CD4-positive, alpha-beta memory T cell (primary cell): ENCODE measurements at regions not wholly inside any gene's neighbourhood (a gene's known extent, or its start where the extent isn't known, plus 50 kb on each side); places are given as distances from the start of the nearest gene placed in this dataset.
"Not testable (repeated sequence)": the region's sequence is repeated elsewhere in the genome, so short reads cannot be mapped to it uniquely, and the experiment has no call there.

Source experiments
- CTCF ChIA-PET: fragments of 350-600 bp; sonication (Branson Sonifier 250); formaldehyde crosslinking; loops from one replicate; lab custom pipeline; 2021; ENCODE audit warnings: inconsistent platforms; ENCODE audit not compliant: partially characterized antibody; lab: Charles Lee
- POLR2A ChIA-PET: fragments of 350-600 bp; sonication (Branson Sonifier 250); formaldehyde crosslinking; loops from one replicate; lab custom pipeline; 2021; ENCODE audit not compliant: partially characterized antibody; lab: Charles Lee
- DNase-seq, 5 donors: peaks; one replicate each; pipeline versions ENCODE4 v3.0.0 to v3.0.0-alpha.2; 2020 to 2022; ENCODE audit warnings: mixed read lengths in 1 of 5
- H3K27ac ChIP-seq: one replicate; pipeline ENCODE4 v1.7.0; 2013; ENCODE audit warnings: low read depth, low read length
- H3K27me3 ChIP-seq: 2 replicates; pipeline ENCODE4 v1.7.0; 2013; ENCODE audit warnings: mild to moderate bottlenecking, low read length, moderate library complexity; ENCODE audit not compliant: insufficient read depth
- H3K36me3 ChIP-seq: 2 replicates; pipeline ENCODE4 v1.7.0; 2013; ENCODE audit warnings: mild to moderate bottlenecking, low read length, moderate library complexity; ENCODE audit not compliant: insufficient read depth
- H3K4me1 ChIP-seq: 2 replicates; pipeline ENCODE4 v1.7.0; 2013; ENCODE audit warnings: mild to moderate bottlenecking, low read length, moderate library complexity; ENCODE audit not compliant: insufficient read depth
- H3K4me3 ChIP-seq, 2 donors: one replicate each; pipeline ENCODE4 v1.7.0; 2013; ENCODE audit warnings: low read length in 2 of 2, mild to moderate bottlenecking in 1 of 2
- H3K9me3 ChIP-seq, 2 donors: one replicate each; pipeline ENCODE4 v1.7.0; 2013; ENCODE audit warnings: low read length in 2 of 2, control low read depth in 1 of 2; ENCODE audit not compliant: control insufficient read depth in 1 of 2
- H3K27ac Mint-ChIP-seq, 7 donors: one replicate each; pipeline ENCODE4 v1.8.0; 2020 to 2021; ENCODE audit warnings: mixed read lengths in 7 of 7, mild to moderate bottlenecking in 6 of 7, inconsistent platforms in 3 of 7, moderate library complexity in 3 of 7
- H3K27me3 Mint-ChIP-seq, 2 donors: one replicate each; pipeline ENCODE4 v1.8.0; 2020 to 2021; ENCODE audit warnings: mixed read lengths in 2 of 2
- H3K36me3 Mint-ChIP-seq, 2 donors: one replicate each; pipeline ENCODE4 v1.8.0; 2020 to 2021; ENCODE audit warnings: mixed read lengths in 2 of 2, inconsistent platforms in 1 of 2, mild to moderate bottlenecking in 1 of 2
- H3K4me1 Mint-ChIP-seq, 4 donors: one replicate each; pipeline ENCODE4 v1.8.0; 2020 to 2021; ENCODE audit warnings: mixed read lengths in 4 of 4, mild to moderate bottlenecking in 1 of 4
- H3K4me3 Mint-ChIP-seq, 8 donors: one replicate each; pipeline ENCODE4 v1.8.0; 2020 to 2021; ENCODE audit warnings: mixed read lengths in 8 of 8, mild to moderate bottlenecking in 7 of 8, moderate library complexity in 6 of 8, inconsistent platforms in 3 of 8
- H3K9me3 Mint-ChIP-seq, 8 donors: one replicate each; pipeline ENCODE4 v1.8.0; 2020 to 2021; ENCODE audit warnings: mixed read lengths in 8 of 8, mild to moderate bottlenecking in 5 of 8, inconsistent platforms in 3 of 8, moderate library complexity in 1 of 8
- intact Hi-C: fragments of 100-400 bp; cut with micrococcal nuclease; formaldehyde crosslinking; loops from one replicate; pipeline ENCODE4 v1.15.1; 2023

- ChIA-PET CTCF (interaction anchor here (0.6 to 8.0 kb wide), 7 partner anchors 11 to 298 kb away, joined by 3 to 39 read pairs (median 6); no protein-coding TSS in a partner anchor), POLR2A (interaction anchor here (0.7 to 3.7 kb wide), 6 partner anchors 9 to 19 kb away, joined by 3 to 36 read pairs (median 4); no protein-coding TSS in a partner anchor)
- no peaks in the 10 kb centered on the region for H3K27me3 ChIP-seq
- no peak overlapping the region for H3K4me3 ChIP-seq
- Mint-ChIP-seq H3K36me3 (peaks cover 0 to 4% of the 10 kb centered on the region in 2 donors), H3K27me3 (no peaks in the 10 kb centered on the region), H3K27ac (peak overlapping the region in 5 of 7 donors; percentile 58 to 88 (median 79)), H3K4me1 (peaks cover 45 to 68% (median 59%) of the 10 kb centered on the region in 4 donors), H3K4me3 (peak overlapping the region in 6 of 8 donors; percentile 13 to 82 (median 61)), H3K9me3 (no peaks in the 10 kb centered on the region)
- no peaks in the 10 kb centered on the region for H3K36me3 ChIP-seq
- H3K4me1 ChIP-seq, result peaks cover 61% of the 10 kb centered on the region
- DNase-seq, result peak in 1 of 5 donors; percentile 55
- H3K27ac ChIP-seq, result no peak overlapping the region
- H3K9me3 ChIP-seq, result no peaks in the 10 kb centered on the region
- intact Hi-C loops, result loop anchor here (5.0 kb wide), 1 partner anchor 69 kb away; the partner anchor contains the start of genes FLOT1 and IER3
These were observed 66.5 kb upstream of the IER3 start for GRCh38 chr6:30810813-30811339.

DNA sequence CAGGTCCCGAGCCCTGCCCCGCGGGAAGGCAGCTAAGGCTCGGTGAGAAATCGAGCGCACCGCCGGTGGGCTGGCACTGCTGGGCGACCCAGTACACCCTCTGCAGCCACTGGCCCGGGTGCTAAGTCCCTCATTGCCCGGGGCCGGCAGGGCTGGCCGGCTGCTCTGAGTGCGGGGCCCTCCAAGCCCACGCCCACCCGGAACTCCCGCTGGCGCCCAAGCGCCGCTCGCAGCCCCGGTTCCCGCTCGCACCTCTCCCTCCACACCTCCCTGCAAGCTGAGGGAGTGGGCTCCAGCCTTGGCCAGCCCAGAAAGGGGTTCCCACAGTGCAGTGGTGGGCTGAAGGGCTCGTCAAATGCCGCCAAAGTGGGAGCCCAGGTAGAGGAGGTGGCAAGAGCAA is 63.2 kb upstream of the IER3 start:
- H3K4me3 Mint-ChIP-seq, H3K27me3 Mint-ChIP-seq, CTCF ChIA-PET, H3K27ac ChIP-seq, POLR2A ChIA-PET, H3K9me3 ChIP-seq, DNase-seq, intact Hi-C loops, H3K9me3 Mint-ChIP-seq, H3K4me3 ChIP-seq, H3K36me3 ChIP-seq, H3K36me3 Mint-ChIP-seq, H3K27me3 ChIP-seq: not testable (repeated sequence)
- H3K4me1 ChIP-seq, result peaks cover 39% of the 10 kb centered on the region
- Mint-ChIP-seq H3K4me1 (peaks cover 33 to 58% (median 44%) of the 10 kb centered on the region in 4 donors), H3K27ac (peak overlapping the region in 1 of 7 donors; percentile 60)

DNA sequence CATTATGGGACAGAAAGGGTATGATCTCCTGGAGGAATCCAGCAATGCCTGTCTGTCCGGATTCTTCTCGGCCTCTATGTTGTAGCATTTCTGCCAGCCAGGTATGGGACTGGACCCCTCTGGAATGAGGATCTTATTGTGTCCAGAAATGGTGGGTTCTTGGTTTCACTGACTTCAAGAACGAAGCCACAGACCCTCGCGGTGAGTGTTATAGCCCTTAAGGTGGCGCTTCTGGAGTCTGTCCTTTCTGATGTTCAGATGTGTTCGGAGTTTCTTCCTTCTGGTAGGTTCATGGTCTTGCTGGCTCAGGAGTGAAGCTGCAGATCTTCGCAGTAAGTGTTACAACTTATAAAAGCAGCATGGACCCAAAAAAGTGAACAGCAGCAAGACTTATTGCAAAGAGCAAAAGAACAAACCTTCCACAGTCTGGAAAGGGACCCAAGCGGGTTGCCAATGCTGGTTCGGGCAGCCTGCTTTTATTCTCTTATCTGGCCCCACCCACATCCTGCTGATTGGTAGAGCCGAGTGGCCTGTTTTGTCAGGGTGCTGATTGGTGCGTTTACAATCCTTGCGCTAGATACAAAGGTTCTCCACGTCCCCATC is 62.3 kb upstream of the IER3 start:
- intact Hi-C loops, result no loop called here
- Histone ChIP-seq H3K9me3 (no peaks in the 10 kb centered on the region), H3K36me3 (no peaks in the 10 kb centered on the region), H3K27me3 (no peaks in the 10 kb centered on the region), H3K4me1 (peaks cover 31% of the 10 kb centered on the region), H3K4me3 (no peak overlapping the region), H3K27ac (no peak overlapping the region)
- H3K4me1 Mint-ChIP-seq, result peaks cover 30 to 51% (median 40%) of the 10 kb centered on the region in 4 donors
- no peaks in the 10 kb centered on the region for H3K36me3 Mint-ChIP-seq
- H3K4me3 Mint-ChIP-seq, result no peak overlapping the region
- no peak for DNase-seq
- POLR2A ChIA-PET, result interaction anchor here (0.5 kb wide), 1 partner anchor 1854 kb away, joined by 3 read pairs; no protein-coding TSS in a partner anchor
- no peak overlapping the region for H3K27ac Mint-ChIP-seq
- no peaks in the 10 kb centered on the region for H3K27me3 Mint-ChIP-seq
- H3K9me3 Mint-ChIP-seq, result no peaks in the 10 kb centered on the region
- CTCF ChIA-PET, result no interaction called here

DNA sequence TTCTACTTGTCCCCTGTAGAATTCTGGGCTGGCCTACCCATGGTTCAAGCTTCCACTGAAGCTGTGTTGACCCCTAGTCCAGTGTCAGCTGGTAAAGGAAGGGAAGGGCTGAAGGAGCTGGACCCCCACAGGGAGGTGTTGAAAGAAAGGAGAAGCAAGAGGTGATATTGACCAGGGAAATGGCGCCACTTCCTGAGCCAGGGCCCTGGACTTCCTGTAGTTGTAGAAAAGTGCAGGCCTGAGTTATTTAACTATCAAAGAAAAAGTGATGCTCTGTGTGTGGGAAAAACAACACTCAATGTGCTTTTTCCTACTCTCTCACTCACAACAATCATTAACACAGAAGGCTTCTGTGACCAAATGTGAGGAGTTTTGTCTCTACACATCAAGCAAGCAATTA is 60.0 kb upstream of the IER3 start:
- H3K27ac Mint-ChIP-seq, result peak overlapping the region in 1 of 7 donors; percentile 59
- CTCF ChIA-PET, result no interaction called here
- no peak for DNase-seq

DNA sequence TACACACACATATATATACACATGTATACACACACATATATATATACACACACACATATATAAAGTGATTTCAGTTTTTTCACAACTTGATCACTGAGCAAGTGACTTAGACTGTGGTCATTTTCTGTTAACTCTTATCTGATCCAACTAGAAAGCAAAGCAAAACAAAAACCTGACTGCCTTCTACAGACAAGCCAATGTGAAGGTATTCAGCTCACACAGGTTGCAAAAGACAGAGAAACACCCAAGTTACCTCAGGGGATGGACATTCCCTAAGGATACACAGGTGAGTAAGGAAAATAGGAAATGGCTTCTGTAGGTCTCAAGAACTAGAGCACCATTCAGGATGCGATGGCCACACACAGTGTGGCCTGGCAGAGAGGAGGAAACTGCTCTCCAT is 58.4 kb upstream of the IER3 start:
- H3K27me3 ChIP-seq, result no peaks in the 10 kb centered on the region
- Mint-ChIP-seq H3K4me1 (peaks cover 11 to 29% (median 17%) of the 10 kb centered on the region in 4 donors), H3K27ac (peak overlapping the region in 2 of 7 donors; percentile 23 to 57), H3K36me3 (no peaks in the 10 kb centered on the region), H3K9me3 (no peaks in the 10 kb centered on the region), H3K27me3 (no peaks in the 10 kb centered on the region), H3K4me3 (no peak overlapping the region)
- H3K9me3 ChIP-seq, result no peaks in the 10 kb centered on the region
- no peak for DNase-seq
- no peak overlapping the region for H3K4me3 ChIP-seq
- CTCF ChIA-PET, result no interaction called here
- no peaks in the 10 kb centered on the region for H3K36me3 ChIP-seq
- peaks cover 5% of the 10 kb centered on the region for H3K4me1 ChIP-seq
- POLR2A ChIA-PET, result interaction anchor here (0.8 to 1.6 kb wide), 4 partner anchors 9 to 33 kb away, joined by 3 to 6 read pairs (median 3); no protein-coding TSS in a partner anchor
- intact Hi-C loops, result no loop called here
- no peak overlapping the region for H3K27ac ChIP-seq

More for the DNA sequence above, 60.0 kb upstream of the IER3 start:
- Histone ChIP-seq H3K9me3 (no peaks in the 10 kb centered on the region), H3K4me3 (no peak overlapping the region), H3K27me3 (no peaks in the 10 kb centered on the region), H3K4me1 (peaks cover 8% of the 10 kb centered on the region), H3K27ac (no peak overlapping the region), H3K36me3 (no peaks in the 10 kb centered on the region)
- Mint-ChIP-seq H3K4me1 (peaks cover 15 to 29% (median 22%) of the 10 kb centered on the region in 4 donors), H3K27me3 (no peaks in the 10 kb centered on the region), H3K9me3 (no peaks in the 10 kb centered on the region), H3K36me3 (no peaks in the 10 kb centered on the region), H3K4me3 (peak overlapping the region in 1 of 8 donors; percentile 58)
- POLR2A ChIA-PET, result interaction anchor here (1.0 kb wide), 1 partner anchor 9 kb away, joined by 5 read pairs; no protein-coding TSS in a partner anchor
- intact Hi-C loops, result no loop called here

DNA sequence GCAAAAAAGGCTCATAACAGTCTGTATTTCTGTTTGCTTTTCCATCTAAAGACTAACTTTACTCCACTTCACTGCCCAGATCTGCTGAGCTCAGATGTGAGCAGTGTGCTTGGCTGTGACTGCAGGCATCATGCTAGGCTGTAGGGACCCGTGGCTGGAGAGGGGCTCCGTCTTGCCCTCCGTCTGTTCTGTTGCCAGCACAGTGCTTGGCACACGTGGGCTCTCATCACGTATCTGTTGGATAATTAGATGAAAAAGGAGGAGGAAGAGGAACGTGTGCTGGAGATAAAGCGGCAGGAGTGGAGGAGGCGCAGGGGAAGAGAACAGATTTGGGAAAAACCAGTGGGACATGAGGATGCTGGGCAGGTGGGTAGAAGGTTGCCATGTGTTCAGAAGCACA is 57.6 kb upstream of the IER3 start:
- no peaks in the 10 kb centered on the region for H3K27me3 Mint-ChIP-seq
- H3K9me3 Mint-ChIP-seq, result no peaks in the 10 kb centered on the region
- H3K27me3 ChIP-seq, result no peaks in the 10 kb centered on the region
- peaks cover 10 to 31% (median 17%) of the 10 kb centered on the region in 4 donors for H3K4me1 Mint-ChIP-seq
- no peak for DNase-seq
- no peak overlapping the region for H3K4me3 Mint-ChIP-seq
- no peaks in the 10 kb centered on the region for H3K9me3 ChIP-seq
- ChIA-PET CTCF (no interaction called here), POLR2A (interaction anchor here (1.5 kb wide), 1 partner anchor 16 kb away, joined by 3 read pairs; no protein-coding TSS in a partner anchor)
- H3K27ac Mint-ChIP-seq, result peak overlapping the region in 2 of 7 donors; percentile 29 to 36
- H3K36me3 ChIP-seq, result no peaks in the 10 kb centered on the region
- peaks cover 5% of the 10 kb centered on the region for H3K4me1 ChIP-seq
- no peak overlapping the region for H3K27ac ChIP-seq
- no peaks in the 10 kb centered on the region for H3K36me3 Mint-ChIP-seq
- no peak overlapping the region for H3K4me3 ChIP-seq
- intact Hi-C loops, result no loop called here

DNA sequence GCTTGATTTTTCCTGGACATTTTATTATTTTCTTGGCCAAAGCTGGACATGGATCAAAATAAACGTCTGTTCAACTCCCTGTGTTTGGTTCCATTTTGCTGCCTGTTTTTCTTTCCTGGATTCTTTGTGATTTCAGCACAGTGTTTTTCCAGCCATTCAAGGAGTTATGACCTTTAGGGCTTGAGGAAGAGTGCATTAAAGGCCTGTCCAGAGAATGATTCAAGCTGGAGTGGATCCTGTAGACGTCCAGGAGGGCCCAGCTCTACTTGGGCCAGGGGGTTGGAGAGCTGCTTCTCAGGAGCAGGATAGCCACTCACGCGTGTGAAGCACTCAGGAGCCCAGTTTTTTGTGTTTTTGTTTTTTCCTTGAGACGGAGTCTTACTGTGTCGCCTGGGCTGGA is 56.5 kb upstream of the IER3 start:
- peaks cover 10% of the 10 kb centered on the region for H3K4me1 ChIP-seq
- no peaks in the 10 kb centered on the region for H3K9me3 ChIP-seq
- Mint-ChIP-seq H3K27me3 (no peaks in the 10 kb centered on the region), H3K4me3 (no peak overlapping the region), H3K36me3 (no peaks in the 10 kb centered on the region), H3K9me3 (no peaks in the 10 kb centered on the region), H3K4me1 (peaks cover 10 to 30% (median 19%) of the 10 kb centered on the region in 4 donors), H3K27ac (peak overlapping the region in 1 of 7 donors; percentile 29)
- H3K4me3 ChIP-seq, result no peak overlapping the region
- CTCF ChIA-PET, result interaction anchor here (0.6 to 1.3 kb wide), 5 partner anchors 13 to 169 kb away, joined by 3 to 4 read pairs (median 3); no protein-coding TSS in a partner anchor
- POLR2A ChIA-PET, result interaction anchor here (0.5 to 1.4 kb wide), 3 partner anchors 10 to 54 kb away, joined by 3 to 6 read pairs (median 3); no protein-coding TSS in a partner anchor
- no peak for DNase-seq
- no peaks in the 10 kb centered on the region for H3K36me3 ChIP-seq
- intact Hi-C loops, result no loop called here
- H3K27me3 ChIP-seq, result no peaks in the 10 kb centered on the region
- H3K27ac ChIP-seq, result no peak overlapping the region
